Ascending aorta (tissue), 2 donors: ENCODE measurements at regions not wholly inside any gene's neighbourhood (a gene's known extent, or its start where the extent isn't known, plus 50 kb on each side); places are given as distances from the start of the nearest gene placed in this dataset.

ENCODE experiments used
- DNase-seq, 2 donors: peaks; one replicate each; pipeline ENCODE4 v3.0.0-alpha.2; 2019; ENCODE audit warnings: low spot score in 2 of 2
- H3K27ac ChIP-seq, 2 donors: fragments of 200-600 bp; sonication (generic); one replicate each; pipeline ENCODE4 v1.5.1; 2016 to 2017; ENCODE audit warnings: mild to moderate bottlenecking in 1 of 2
- H3K27me3 ChIP-seq: fragments of 200-600 bp; sonication (generic); one replicate; pipeline ENCODE4 v1.5.1; 2017
- H3K36me3 ChIP-seq, 2 donors: fragments of 200-600 bp; sonication (generic); one replicate each; pipeline ENCODE4 v1.5.1; 2016
- H3K4me1 ChIP-seq, 2 donors: fragments of 200-600 bp; sonication (generic); one replicate each; pipeline ENCODE4 v1.5.1; 2016 to 2017; ENCODE audit warnings: mild to moderate bottlenecking in 1 of 2
- H3K4me3 ChIP-seq, 2 donors: fragments of 200-600 bp; sonication (generic); one replicate each; pipeline ENCODE4 v1.5.1; 2016 to 2017; ENCODE audit warnings: mild to moderate bottlenecking in 1 of 2
- H3K9me3 ChIP-seq, 2 donors: fragments of 200-600 bp; sonication (generic); one replicate each; pipeline ENCODE4 v1.5.1; 2016
- intact Hi-C: fragments of 100-400 bp; cut with DNase I; formaldehyde crosslinking; loops from one replicate; pipeline ENCODE4 v1.15.1; 2023
- TF ChIP-seq, protein P1 (sequence below), 3 experiments: fragments of 200-600 bp in 2 of 3; fragments of 450-650 bp in 1 of 3; sonication (generic) in 2 of 3; IDR thresholded peaks; one replicate each; pipeline ENCODE4 v1.5.1; 2016 to 2019; ENCODE audit warnings: antibody characterized with exemption in 3 of 3, mild to moderate bottlenecking in 1 of 3, moderate library complexity in 1 of 3

DNA sequence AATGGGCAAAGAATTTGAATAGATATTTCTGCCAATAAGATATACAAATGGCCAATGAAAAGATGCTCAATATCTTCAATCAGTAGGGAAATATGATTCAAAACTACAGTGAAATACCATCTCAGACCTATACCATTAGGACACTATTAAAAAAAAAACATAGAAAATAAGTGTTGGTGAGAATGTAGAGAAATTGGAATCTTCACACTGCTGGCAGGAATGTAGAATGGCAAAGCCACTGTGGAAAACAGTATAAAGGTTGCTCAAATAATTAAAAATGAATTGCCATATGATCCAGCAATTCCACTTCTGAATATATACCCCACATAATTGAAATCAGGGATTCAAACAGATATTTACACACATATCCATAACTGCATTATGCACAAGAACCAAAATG, 88.1 kb upstream of the STARD13 start:
- no peaks in the 10 kb centered on the region for H3K9me3 ChIP-seq
- TF ChIP-seq, protein P1, sequence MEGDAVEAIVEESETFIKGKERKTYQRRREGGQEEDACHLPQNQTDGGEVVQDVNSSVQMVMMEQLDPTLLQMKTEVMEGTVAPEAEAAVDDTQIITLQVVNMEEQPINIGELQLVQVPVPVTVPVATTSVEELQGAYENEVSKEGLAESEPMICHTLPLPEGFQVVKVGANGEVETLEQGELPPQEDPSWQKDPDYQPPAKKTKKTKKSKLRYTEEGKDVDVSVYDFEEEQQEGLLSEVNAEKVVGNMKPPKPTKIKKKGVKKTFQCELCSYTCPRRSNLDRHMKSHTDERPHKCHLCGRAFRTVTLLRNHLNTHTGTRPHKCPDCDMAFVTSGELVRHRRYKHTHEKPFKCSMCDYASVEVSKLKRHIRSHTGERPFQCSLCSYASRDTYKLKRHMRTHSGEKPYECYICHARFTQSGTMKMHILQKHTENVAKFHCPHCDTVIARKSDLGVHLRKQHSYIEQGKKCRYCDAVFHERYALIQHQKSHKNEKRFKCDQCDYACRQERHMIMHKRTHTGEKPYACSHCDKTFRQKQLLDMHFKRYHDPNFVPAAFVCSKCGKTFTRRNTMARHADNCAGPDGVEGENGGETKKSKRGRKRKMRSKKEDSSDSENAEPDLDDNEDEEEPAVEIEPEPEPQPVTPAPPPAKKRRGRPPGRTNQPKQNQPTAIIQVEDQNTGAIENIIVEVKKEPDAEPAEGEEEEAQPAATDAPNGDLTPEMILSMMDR (IDR thresholded peaks at IDR 0.05), result no peak
- H3K36me3 ChIP-seq, result no peaks in the 10 kb centered on the region
- DNase-seq, result no peak
- no peaks in the 10 kb centered on the region for H3K4me1 ChIP-seq
- no peak overlapping the region for H3K4me3 ChIP-seq
- no peak overlapping the region for H3K27ac ChIP-seq
- intact Hi-C loops, result no loop called here
- H3K27me3 ChIP-seq, result no peaks in the 10 kb centered on the region

DNA sequence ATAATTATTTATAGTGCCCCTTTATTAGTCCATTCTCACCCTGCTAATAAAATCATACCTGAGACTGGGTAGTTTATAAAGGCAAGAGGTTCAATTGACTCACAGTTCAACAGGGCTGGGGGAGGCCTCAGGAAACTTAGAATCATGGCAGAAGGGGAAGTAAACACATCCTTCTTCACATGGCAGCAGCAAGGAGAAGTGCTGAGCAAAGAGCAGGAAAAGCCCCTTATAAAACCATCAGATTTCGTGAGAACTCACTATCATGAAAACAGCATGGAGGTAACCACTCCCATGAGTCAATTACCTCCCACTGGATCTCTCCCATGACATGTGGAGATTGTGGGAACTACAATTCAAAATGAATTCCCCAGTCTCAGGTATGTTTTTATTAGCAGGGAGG, 89.9 kb upstream of the STARD13 start:
- intact Hi-C loops, result no loop called here
- no peaks in the 10 kb centered on the region for H3K27me3 ChIP-seq
- no peak overlapping the region for H3K27ac ChIP-seq
- H3K4me1 ChIP-seq, result no peaks in the 10 kb centered on the region
- no peak overlapping the region for H3K4me3 ChIP-seq
- H3K36me3 ChIP-seq, result no peaks in the 10 kb centered on the region
- DNase-seq, result no peak
- H3K9me3 ChIP-seq, result no peaks in the 10 kb centered on the region
- TF ChIP-seq, protein P1 (IDR thresholded peaks at IDR 0.05), result no peak

DNA sequence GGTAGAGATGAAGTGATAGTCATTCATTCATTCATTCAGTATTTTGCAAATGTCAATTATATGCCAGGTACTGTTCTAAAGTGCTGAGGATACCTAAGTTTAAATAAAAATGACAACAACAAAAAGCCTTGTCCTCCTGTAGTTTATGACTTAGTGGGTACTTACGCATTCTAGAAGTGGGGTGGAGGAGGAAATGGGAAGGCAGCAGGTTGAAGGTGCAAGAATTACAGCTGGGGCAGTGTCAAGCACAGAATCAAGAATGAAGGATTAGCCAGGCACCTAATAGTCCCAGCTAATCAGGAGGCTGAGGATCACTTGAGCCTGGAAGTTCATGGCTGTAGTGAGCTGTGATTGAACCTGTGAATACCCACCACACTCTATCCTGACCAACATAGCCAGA, 90.7 kb upstream of the STARD13 start:
- Histone ChIP-seq H3K9me3 (no peaks in the 10 kb centered on the region), H3K4me1 (no peaks in the 10 kb centered on the region), H3K27ac (no peak overlapping the region), H3K4me3 (no peak overlapping the region), H3K27me3 (no peaks in the 10 kb centered on the region), H3K36me3 (no peaks in the 10 kb centered on the region)
- intact Hi-C loops, result no loop called here
- no peak for DNase-seq
- TF ChIP-seq, protein P1 (IDR thresholded peaks at IDR 0.05), result no peak

DNA sequence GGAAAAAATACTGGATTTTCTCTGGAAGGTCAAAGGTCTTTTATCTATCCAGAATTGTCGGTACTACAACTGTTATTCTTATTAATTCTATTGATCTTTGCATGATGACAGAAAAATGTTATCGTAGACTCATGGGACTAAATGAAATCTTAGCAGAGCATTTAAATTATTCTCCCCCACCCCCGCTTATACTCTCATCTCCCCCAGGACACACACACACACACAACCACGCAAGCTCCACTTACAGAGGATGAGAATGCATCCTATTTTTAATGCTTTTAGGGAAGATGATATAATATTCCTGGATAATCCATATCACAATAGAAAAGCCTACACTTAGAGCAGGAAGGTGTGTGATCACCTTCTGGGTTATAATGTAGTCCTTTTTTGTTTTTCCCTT, 91.9 kb upstream of the STARD13 start:
- TF ChIP-seq, protein P1 (IDR thresholded peaks at IDR 0.05), result no peak
- Histone ChIP-seq H3K27me3 (no peaks in the 10 kb centered on the region), H3K4me1 (no peaks in the 10 kb centered on the region), H3K36me3 (no peaks in the 10 kb centered on the region), H3K27ac (no peak overlapping the region), H3K4me3 (no peak overlapping the region), H3K9me3 (no peaks in the 10 kb centered on the region)
- intact Hi-C loops, result no loop called here
- no peak for DNase-seq

DNA sequence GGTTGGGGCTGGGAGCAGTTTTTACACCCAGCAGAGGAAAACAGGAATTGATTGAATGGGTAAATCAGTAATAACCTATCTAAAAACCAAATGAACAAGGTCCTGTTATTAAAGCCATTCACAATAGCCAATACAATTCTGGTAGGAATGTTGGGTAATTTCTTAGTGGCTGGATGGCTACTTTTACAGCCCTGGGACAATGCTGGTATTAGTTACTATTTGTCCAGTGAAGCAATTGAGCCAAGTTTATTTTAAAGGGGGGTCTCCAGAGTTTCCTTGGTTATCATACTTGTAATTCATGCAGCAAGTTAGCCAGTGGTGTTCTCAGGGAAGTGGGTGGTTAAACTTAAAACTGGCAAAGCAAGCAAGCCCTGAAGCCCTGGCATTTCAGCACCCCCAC, 92.3 kb upstream of the STARD13 start:
- intact Hi-C loops, result no loop called here
- H3K4me1 ChIP-seq, result no peaks in the 10 kb centered on the region
- no peak for DNase-seq
- H3K27ac ChIP-seq, result no peak overlapping the region
- no peaks in the 10 kb centered on the region for H3K27me3 ChIP-seq
- no peak overlapping the region for H3K4me3 ChIP-seq
- no peaks in the 10 kb centered on the region for H3K36me3 ChIP-seq
- no peaks in the 10 kb centered on the region for H3K9me3 ChIP-seq
- TF ChIP-seq, protein P1 (IDR thresholded peaks at IDR 0.05), result no peak

DNA sequence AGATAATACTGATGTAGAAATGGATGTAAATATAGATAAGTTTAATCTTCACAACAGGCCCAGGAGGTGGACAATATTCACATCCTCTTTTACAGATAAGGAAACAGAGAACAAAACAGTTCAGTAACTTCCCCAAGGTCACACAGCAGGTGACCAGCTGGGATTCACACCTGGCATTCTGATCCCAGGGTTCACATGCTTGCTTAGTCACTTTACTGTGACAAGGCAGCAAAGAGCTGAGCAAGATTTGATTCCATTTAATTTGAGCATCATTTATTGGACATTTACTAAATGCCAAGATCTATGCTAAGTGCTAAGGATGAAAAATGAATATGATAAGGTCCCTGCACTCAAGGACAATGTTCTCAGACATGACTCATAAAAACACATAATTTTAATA, 94.1 kb upstream of the STARD13 start:
- intact Hi-C loops, result no loop called here
- Histone ChIP-seq H3K27ac (no peak overlapping the region), H3K4me1 (no peaks in the 10 kb centered on the region), H3K27me3 (no peaks in the 10 kb centered on the region), H3K36me3 (no peaks in the 10 kb centered on the region), H3K9me3 (no peaks in the 10 kb centered on the region), H3K4me3 (no peak overlapping the region)
- TF ChIP-seq, protein P1 (IDR thresholded peaks at IDR 0.05), result no peak
- DNase-seq, result no peak
